IMR-90 (cell line): ENCODE measurements at regions not wholly inside any gene's neighbourhood (a gene's known extent, or its start where the extent isn't known, plus 50 kb on each side); places are given as distances from the start of the nearest gene placed in this dataset.

Experiments used
- MXI1 ChIP-seq: IDR thresholded peaks from 2 replicates; pipeline ENCODE4 v1.6.1; 2012; ENCODE audit warnings: low read depth, mild to moderate bottlenecking, low read length, moderate library complexity, borderline replicate concordance
- NFE2L2 ChIP-seq: fragments of 150-350 bp; IDR thresholded peaks from 2 replicates; pipeline ENCODE4 v1.6.1; 2016; ENCODE audit warnings: low read depth, mild to moderate bottlenecking, low read length
- RAD21 ChIP-seq: IDR thresholded peaks from 2 replicates; pipeline ENCODE4 v1.6.1; 2012; ENCODE audit warnings: low read length, improper control_type of control experiment
- RCOR1 ChIP-seq: IDR thresholded peaks from 2 replicates; pipeline ENCODE4 v1.6.1; 2012; ENCODE audit warnings: mild to moderate bottlenecking, low read length, improper control_type of control experiment; ENCODE audit not compliant: insufficient replicate concordance
- RFX5 ChIP-seq: IDR thresholded peaks from 2 replicates; pipeline ENCODE4 v1.8.0; 2012; ENCODE audit warnings: low read depth, mild to moderate bottlenecking, low read length, moderate library complexity
- TF ChIP-seq, protein P1 (sequence below): conservative IDR thresholded peaks from 2 replicates; pipeline ENCODE4 v1.5.1; 2012; ENCODE audit warnings: mild to moderate bottlenecking, low read depth, low read length, improper control_type of control experiment

DNA sequence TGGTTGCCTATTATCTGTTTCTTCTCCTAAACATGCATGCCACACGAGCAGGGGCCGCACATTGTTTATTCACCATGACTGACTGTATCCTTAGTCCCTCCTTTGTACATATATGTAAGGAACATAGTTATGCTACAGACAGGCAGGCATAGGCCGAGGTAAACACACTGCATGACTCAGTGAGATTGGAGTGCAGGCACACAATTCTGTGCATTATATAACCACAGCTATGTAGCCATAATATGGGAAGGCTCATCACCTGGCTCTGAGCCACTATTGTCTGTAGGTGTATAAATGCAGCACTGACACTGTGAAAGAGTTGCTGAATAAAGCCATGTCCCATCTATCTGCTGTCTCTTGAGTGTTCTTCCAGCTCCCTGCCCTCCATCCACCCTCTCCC, 431.6 kb downstream of the IDS start:
- TF ChIP-seq, protein P1, sequence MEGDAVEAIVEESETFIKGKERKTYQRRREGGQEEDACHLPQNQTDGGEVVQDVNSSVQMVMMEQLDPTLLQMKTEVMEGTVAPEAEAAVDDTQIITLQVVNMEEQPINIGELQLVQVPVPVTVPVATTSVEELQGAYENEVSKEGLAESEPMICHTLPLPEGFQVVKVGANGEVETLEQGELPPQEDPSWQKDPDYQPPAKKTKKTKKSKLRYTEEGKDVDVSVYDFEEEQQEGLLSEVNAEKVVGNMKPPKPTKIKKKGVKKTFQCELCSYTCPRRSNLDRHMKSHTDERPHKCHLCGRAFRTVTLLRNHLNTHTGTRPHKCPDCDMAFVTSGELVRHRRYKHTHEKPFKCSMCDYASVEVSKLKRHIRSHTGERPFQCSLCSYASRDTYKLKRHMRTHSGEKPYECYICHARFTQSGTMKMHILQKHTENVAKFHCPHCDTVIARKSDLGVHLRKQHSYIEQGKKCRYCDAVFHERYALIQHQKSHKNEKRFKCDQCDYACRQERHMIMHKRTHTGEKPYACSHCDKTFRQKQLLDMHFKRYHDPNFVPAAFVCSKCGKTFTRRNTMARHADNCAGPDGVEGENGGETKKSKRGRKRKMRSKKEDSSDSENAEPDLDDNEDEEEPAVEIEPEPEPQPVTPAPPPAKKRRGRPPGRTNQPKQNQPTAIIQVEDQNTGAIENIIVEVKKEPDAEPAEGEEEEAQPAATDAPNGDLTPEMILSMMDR, result no peak
- TF ChIP-seq MXI1 (no peak), RAD21 (no peak), NFE2L2 (no peak), RFX5 (no peak), RCOR1 (no peak)
